ENCODE measurements at regions not wholly inside any gene's neighbourhood (a gene's known extent, or its start where the extent isn't known, plus 50 kb on each side); places are given as distances from the start of the nearest gene placed in this dataset.

DNA sequence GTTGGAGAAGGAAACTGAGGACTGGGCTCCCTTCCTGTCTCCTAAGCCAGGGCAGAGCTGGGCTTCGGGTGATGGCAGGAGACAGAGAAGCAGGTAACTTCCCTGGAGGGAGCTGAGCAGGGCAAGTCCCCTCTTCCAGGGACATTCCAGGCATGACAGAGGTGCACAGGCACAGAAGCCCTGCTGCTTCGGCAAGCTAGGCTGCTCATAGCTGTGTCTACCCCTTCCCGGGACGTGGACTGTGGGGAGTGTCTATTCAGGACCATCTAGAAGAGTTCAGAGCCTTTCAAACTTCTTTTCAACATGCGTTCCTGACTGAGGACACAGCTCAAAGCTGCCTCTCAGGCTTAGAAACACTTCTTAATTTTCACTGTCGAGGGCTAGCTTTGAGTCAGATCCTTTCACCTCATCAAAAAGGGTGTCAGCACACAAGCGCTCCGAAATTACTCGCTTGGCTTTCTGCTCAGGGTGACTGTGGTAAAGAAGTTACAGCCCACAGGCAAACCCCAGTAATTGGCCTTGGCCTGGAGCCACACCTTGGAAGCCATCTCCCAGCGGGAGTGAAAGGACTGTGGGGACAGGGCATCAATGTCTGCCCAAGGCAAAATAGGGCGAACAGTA, 63.7 kb upstream of the STEAP1B start:
- H3K4me3 ChIP-seq (ENCODE audit: low read length) = no peak overlapping the region
- 18% methylated on average over 11 of the region's 11 CpGs for WGBS (ENCODE audit: insufficient coverage)
- H3K27me3 ChIP-seq (ENCODE audit: control insufficient read depth, insufficient read depth, low read length) = peaks cover 12% of the 10 kb centered on the region
- H3K4me1 ChIP-seq (ENCODE audit: control insufficient read depth, insufficient read depth, low read length) = peaks cover 23% of the 10 kb centered on the region
- TF ChIP-seq, protein P1, sequence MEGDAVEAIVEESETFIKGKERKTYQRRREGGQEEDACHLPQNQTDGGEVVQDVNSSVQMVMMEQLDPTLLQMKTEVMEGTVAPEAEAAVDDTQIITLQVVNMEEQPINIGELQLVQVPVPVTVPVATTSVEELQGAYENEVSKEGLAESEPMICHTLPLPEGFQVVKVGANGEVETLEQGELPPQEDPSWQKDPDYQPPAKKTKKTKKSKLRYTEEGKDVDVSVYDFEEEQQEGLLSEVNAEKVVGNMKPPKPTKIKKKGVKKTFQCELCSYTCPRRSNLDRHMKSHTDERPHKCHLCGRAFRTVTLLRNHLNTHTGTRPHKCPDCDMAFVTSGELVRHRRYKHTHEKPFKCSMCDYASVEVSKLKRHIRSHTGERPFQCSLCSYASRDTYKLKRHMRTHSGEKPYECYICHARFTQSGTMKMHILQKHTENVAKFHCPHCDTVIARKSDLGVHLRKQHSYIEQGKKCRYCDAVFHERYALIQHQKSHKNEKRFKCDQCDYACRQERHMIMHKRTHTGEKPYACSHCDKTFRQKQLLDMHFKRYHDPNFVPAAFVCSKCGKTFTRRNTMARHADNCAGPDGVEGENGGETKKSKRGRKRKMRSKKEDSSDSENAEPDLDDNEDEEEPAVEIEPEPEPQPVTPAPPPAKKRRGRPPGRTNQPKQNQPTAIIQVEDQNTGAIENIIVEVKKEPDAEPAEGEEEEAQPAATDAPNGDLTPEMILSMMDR (IDR thresholded peaks at IDR 0.05) = no peak
- Mint-ChIP-seq H3K4me1 (peaks cover 6 to 12% of the 10 kb centered on the region in 2 donors), H3K27me3 (ENCODE audit: low read depth in 2 of 2) (peaks cover 30 to 55% of the 10 kb centered on the region in 2 donors), H3K36me3 (no peaks in the 10 kb centered on the region), H3K27ac (no peak overlapping the region), H3K4me3 (no peak overlapping the region), H3K9me3 (no peaks in the 10 kb centered on the region)
- intact Hi-C loops (cut with micrococcal nuclease) = no loop called here
- ATAC-seq = peak in 1 of 3 donors; percentile 19
- DNase-seq = peak in 1 of 2 donors; percentile 8
- no peak overlapping the region for H3K27ac ChIP-seq (ENCODE audit: low read length)
- H3K36me3 ChIP-seq (ENCODE audit: control insufficient read depth, insufficient read depth, low read length) = no peaks in the 10 kb centered on the region
- no peaks in the 10 kb centered on the region for H3K9me3 ChIP-seq (ENCODE audit: control insufficient read depth, insufficient read depth, low read length)

DNA sequence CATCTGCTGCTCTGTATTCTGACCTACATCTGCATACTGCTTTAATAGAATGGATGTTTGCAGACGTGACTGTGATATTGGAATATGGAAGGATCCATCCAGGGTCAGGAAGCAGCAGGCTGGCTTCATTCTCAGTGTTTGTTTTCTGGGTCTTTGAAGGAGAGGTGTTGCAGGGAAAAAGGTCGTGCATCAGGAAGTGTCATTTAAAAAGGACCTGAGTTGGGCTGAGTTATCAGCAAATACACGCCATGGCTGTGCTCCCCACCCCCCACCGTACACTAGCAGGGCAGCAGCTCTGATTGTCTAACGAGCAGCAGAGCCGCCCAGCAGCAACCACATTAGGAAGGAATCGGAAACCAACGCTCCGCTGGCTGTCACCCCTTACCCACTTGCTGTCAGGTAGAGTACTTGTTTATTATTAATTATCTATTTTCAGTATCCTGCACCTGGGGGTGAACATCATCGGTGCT, 63.1 kb upstream of the STEAP1B start:
- Histone ChIP-seq H3K36me3 (ENCODE audit: control insufficient read depth, insufficient read depth, low read length) (no peaks in the 10 kb centered on the region), H3K27me3 (ENCODE audit: control insufficient read depth, insufficient read depth, low read length) (peaks cover 12% of the 10 kb centered on the region), H3K4me1 (ENCODE audit: control insufficient read depth, insufficient read depth, low read length) (peaks cover 23% of the 10 kb centered on the region), H3K4me3 (ENCODE audit: low read length) (no peak overlapping the region), H3K9me3 (ENCODE audit: control insufficient read depth, insufficient read depth, low read length) (no peaks in the 10 kb centered on the region), H3K27ac (ENCODE audit: low read length) (no peak overlapping the region)
- H3K9me3 Mint-ChIP-seq = no peaks in the 10 kb centered on the region
- no peaks in the 10 kb centered on the region for H3K36me3 Mint-ChIP-seq
- H3K27ac Mint-ChIP-seq = no peak overlapping the region
- intact Hi-C loops (cut with micrococcal nuclease) = no loop called here
- ATAC-seq (peak in 1 of 3 donors; percentile 37), DNase-seq (peak in 1 of 2 donors; percentile 27)
- no peak overlapping the region for H3K4me3 Mint-ChIP-seq
- TF ChIP-seq, protein P1 (IDR thresholded peaks at IDR 0.05) = no peak
- H3K27me3 Mint-ChIP-seq (ENCODE audit: low read depth in 2 of 2) = peaks cover 24 to 49% of the 10 kb centered on the region in 2 donors
- WGBS (ENCODE audit: insufficient coverage) = 1% methylated on average over 10 of the region's 10 CpGs
- peaks cover 6 to 9% of the 10 kb centered on the region in 2 donors for H3K4me1 Mint-ChIP-seq

- Histone ChIP-seq H3K27me3 (ENCODE audit: control insufficient read depth, insufficient read depth, low read length) (peaks cover 12% of the 10 kb centered on the region), H3K27ac (ENCODE audit: low read length) (no peak overlapping the region), H3K36me3 (ENCODE audit: control insufficient read depth, insufficient read depth, low read length) (no peaks in the 10 kb centered on the region), H3K9me3 (ENCODE audit: control insufficient read depth, insufficient read depth, low read length) (no peaks in the 10 kb centered on the region), H3K4me1 (ENCODE audit: control insufficient read depth, insufficient read depth, low read length) (peaks cover 23% of the 10 kb centered on the region), H3K4me3 (ENCODE audit: low read length) (no peak overlapping the region)
- ATAC-seq = no peak
- TF ChIP-seq, protein P1 (IDR thresholded peaks at IDR 0.05) = no peak
- H3K36me3 Mint-ChIP-seq = no peaks in the 10 kb centered on the region
- DNase-seq = no peak
- no peak overlapping the region for H3K27ac Mint-ChIP-seq
- peaks cover 17 to 39% of the 10 kb centered on the region in 2 donors for H3K27me3 Mint-ChIP-seq (ENCODE audit: low read depth in 2 of 2)
- H3K9me3 Mint-ChIP-seq = no peaks in the 10 kb centered on the region
- no peak overlapping the region for H3K4me3 Mint-ChIP-seq
- intact Hi-C loops (cut with micrococcal nuclease) = loop anchor here (2.0 kb wide), 2 partner anchors 165 to 221 kb away; partner anchors contain the start of gene IL6
- 66% methylated on average over 4 of the region's 5 CpGs for WGBS (ENCODE audit: insufficient coverage)
- H3K4me1 Mint-ChIP-seq = peaks cover 6 to 9% of the 10 kb centered on the region in 2 donors
Observed at GRCh38 chr7:22561895-22562593, 62.1 kb upstream of the STEAP1B start.
